ENCODE measurements at regions not wholly inside any gene's neighbourhood (a gene's known extent, or its start where the extent isn't known, plus 50 kb on each side); places are given as distances from the start of the nearest gene placed in this dataset.
"Not testable (repeated sequence)": the region's sequence is repeated elsewhere in the genome, so short reads cannot be mapped to it uniquely, and the experiment has no call there.

DNA sequence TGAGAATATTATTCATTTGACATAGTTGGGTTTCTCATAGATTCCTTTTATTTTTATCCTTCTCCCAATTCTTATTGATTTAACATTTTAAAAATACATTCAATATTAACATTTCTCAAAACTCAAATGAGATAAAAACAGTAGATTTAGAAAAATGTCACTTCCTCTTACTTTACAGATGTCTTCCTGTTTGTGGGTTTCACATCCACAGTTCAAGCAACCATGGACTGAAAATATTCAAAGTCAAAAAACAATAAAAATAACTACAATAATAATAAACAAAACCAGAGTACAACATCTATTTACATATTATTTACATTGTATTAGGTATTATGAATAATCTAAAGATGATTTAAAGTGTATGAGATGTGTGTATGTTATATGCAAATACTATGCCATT is 111.3 kb upstream of the SLC16A7 start:
- no peak for TF ChIP-seq SUZ12 (IDR thresholded peaks at IDR 0.05; ENCODE audit: extremely low read depth, insufficient read depth, insufficient read length)
- TF ChIP-seq ZNF274 (IDR thresholded peaks at IDR 0.05; ENCODE audit: low read depth, low read length) = no peak
- TF ChIP-seq YY1 (IDR thresholded peaks at IDR 0.05; ENCODE audit: insufficient read depth, insufficient read length) = no peak
- H3K9ac ChIP-seq (ENCODE audit: insufficient read length, low read depth) = no peak overlapping the region
- no peak for DNase-seq (ENCODE audit: low read depth, low spot score)

DNA sequence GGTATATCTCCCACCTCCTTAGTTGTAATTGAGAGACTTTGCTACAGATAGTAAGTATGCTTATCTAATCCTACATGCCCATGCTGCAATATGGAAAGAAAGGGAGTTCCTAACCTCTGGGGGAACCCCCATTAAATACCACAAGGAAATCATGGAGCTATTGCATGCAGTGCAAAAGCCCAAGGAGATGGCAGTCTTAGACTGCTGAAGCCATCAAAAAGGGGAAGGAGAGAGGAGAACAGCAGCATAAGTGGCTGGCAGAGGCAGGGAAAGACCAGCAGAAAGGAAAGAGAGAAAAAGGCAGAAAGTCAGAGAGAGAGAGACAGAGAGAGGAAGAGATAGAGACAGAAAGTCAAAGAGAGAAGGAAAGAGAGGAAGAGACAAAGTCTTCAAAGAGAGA is 121.6 kb upstream of the SLC16A7 start:
- H3K4me3 ChIP-seq (ENCODE audit: insufficient read length, low read depth); H3K27me3 ChIP-seq (ENCODE audit: insufficient read depth, insufficient read length); H3K36me3 ChIP-seq (ENCODE audit: insufficient read depth, insufficient read length, low read length); H3K4me1 ChIP-seq (ENCODE audit: insufficient read depth, insufficient read length); H3K9me3 ChIP-seq (ENCODE audit: insufficient read depth, low read length); DNase-seq (ENCODE audit: low read depth, low spot score); H3K9ac ChIP-seq (ENCODE audit: insufficient read length, low read depth): not testable (repeated sequence)

More for the DNA sequence above, 111.3 kb upstream of the SLC16A7 start:
- Histone ChIP-seq H3K36me3 (ENCODE audit: insufficient read depth, insufficient read length, low read length) (no peaks in the 10 kb centered on the region), H3K4me1 (ENCODE audit: insufficient read depth, insufficient read length) (no peaks in the 10 kb centered on the region), H3K27me3 (ENCODE audit: insufficient read depth, insufficient read length) (no peaks in the 10 kb centered on the region), H3K4me3 (ENCODE audit: insufficient read length, low read depth) (no peak overlapping the region), H3K9me3 (ENCODE audit: insufficient read depth, low read length) (no peaks in the 10 kb centered on the region)

DNA sequence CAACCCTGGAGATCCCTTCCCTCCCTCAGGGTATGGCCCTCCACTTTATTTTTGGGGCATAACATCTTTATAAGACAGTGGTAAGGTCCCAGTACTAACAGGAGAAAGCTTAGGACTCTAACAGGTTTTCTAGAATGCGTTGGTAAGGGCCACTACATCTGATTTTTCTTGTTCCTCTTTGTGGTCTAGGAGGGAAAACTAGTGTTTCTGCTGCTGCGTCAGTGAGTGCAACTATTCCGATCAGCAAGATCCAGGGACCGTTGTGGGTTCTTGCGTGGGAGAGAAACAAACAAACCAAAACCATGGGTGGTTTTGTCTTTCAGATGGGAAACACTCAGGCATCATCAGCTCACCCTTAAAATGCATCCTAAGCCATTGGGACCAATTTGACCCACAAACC is 123.6 kb upstream of the SLC16A7 start:
- no peak overlapping the region for H3K9ac ChIP-seq (ENCODE audit: insufficient read length, low read depth)
- H3K4me1 ChIP-seq (ENCODE audit: insufficient read depth, insufficient read length) = no peaks in the 10 kb centered on the region
- TF ChIP-seq SUZ12 (IDR thresholded peaks at IDR 0.05; ENCODE audit: extremely low read depth, insufficient read depth, insufficient read length) (no peak), YY1 (IDR thresholded peaks at IDR 0.05; ENCODE audit: insufficient read depth, insufficient read length) (no peak), ZNF274 (IDR thresholded peaks at IDR 0.05; ENCODE audit: low read depth, low read length) (no peak)
- no peaks in the 10 kb centered on the region for H3K36me3 ChIP-seq (ENCODE audit: insufficient read depth, insufficient read length, low read length)
- no peaks in the 10 kb centered on the region; the same call in 1 of the 2 replicates for H3K9me3 ChIP-seq (ENCODE audit: insufficient read depth, low read length)
- no peak overlapping the region for H3K4me3 ChIP-seq (ENCODE audit: insufficient read length, low read depth)
- no peak for DNase-seq (ENCODE audit: low read depth, low spot score)
- H3K27me3 ChIP-seq (ENCODE audit: insufficient read depth, insufficient read length) = no peaks in the 10 kb centered on the region

GRCh38 chr12:59459966-59460660 is 135.7 kb upstream of the SLC16A7 start:
- Histone ChIP-seq H3K36me3 (ENCODE audit: insufficient read depth, insufficient read length, low read length) (no peaks in the 10 kb centered on the region), H3K4me3 (ENCODE audit: insufficient read length, low read depth) (no peak overlapping the region), H3K9me3 (ENCODE audit: insufficient read depth, low read length) (no peaks in the 10 kb centered on the region), H3K4me1 (ENCODE audit: insufficient read depth, insufficient read length) (no peaks in the 10 kb centered on the region), H3K9ac (ENCODE audit: insufficient read length, low read depth) (no peak overlapping the region), H3K27me3 (ENCODE audit: insufficient read depth, insufficient read length) (no peaks in the 10 kb centered on the region)
- TF ChIP-seq YY1 (IDR thresholded peaks at IDR 0.05; ENCODE audit: insufficient read depth, insufficient read length) (no peak), SUZ12 (IDR thresholded peaks at IDR 0.05; ENCODE audit: extremely low read depth, insufficient read depth, insufficient read length) (no peak), ZNF274 (IDR thresholded peaks at IDR 0.05; ENCODE audit: low read depth, low read length) (no peak)
- no peak for DNase-seq (ENCODE audit: low read depth, low spot score)

- DNase-seq (ENCODE audit: low read depth, low spot score) = no peak
- TF ChIP-seq YY1 (IDR thresholded peaks at IDR 0.05; ENCODE audit: insufficient read depth, insufficient read length) (no peak), ZNF274 (IDR thresholded peaks at IDR 0.05; ENCODE audit: low read depth, low read length) (no peak), SUZ12 (IDR thresholded peaks at IDR 0.05; ENCODE audit: extremely low read depth, insufficient read depth, insufficient read length) (no peak)
- Histone ChIP-seq H3K4me1 (ENCODE audit: insufficient read depth, insufficient read length) (no peaks in the 10 kb centered on the region), H3K36me3 (ENCODE audit: insufficient read depth, insufficient read length, low read length) (no peaks in the 10 kb centered on the region), H3K27me3 (ENCODE audit: insufficient read depth, insufficient read length) (no peaks in the 10 kb centered on the region), H3K9ac (ENCODE audit: insufficient read length, low read depth) (no peak overlapping the region), H3K9me3 (ENCODE audit: insufficient read depth, low read length) (no peaks in the 10 kb centered on the region), H3K4me3 (ENCODE audit: insufficient read length, low read depth) (no peak overlapping the region)
These were observed 142.4 kb upstream of the SLC16A7 start for GRCh38 chr12:59453475-59453874.

DNA sequence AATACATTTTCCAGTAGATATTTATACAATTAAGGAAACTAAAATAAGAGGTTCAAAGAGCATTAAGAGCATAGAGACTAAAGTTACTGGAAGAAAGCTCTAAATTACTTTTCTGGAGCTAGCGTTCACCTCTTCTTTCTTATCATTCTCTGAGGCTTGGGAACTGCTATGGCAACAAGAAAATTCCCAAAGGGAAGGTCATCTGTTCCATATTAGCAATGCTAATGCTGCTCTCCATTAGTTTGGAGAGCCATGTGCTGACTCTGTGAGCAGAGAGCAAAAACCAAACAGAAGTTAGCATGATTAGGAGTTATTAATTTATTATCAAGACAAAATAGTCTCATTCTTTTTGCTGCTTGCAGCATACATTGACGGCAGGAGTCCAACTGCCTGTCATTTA is 143.1 kb upstream of the SLC16A7 start:
- TF ChIP-seq SUZ12 (IDR thresholded peaks at IDR 0.05; ENCODE audit: extremely low read depth, insufficient read depth, insufficient read length) (no peak), ZNF274 (IDR thresholded peaks at IDR 0.05; ENCODE audit: low read depth, low read length) (no peak), YY1 (IDR thresholded peaks at IDR 0.05; ENCODE audit: insufficient read depth, insufficient read length) (no peak)
- no peaks in the 10 kb centered on the region for H3K36me3 ChIP-seq (ENCODE audit: insufficient read depth, insufficient read length, low read length)
- H3K9me3 ChIP-seq (ENCODE audit: insufficient read depth, low read length) = no peaks in the 10 kb centered on the region
- H3K4me1 ChIP-seq (ENCODE audit: insufficient read depth, insufficient read length) = no peaks in the 10 kb centered on the region
- H3K9ac ChIP-seq (ENCODE audit: insufficient read length, low read depth) = no peak overlapping the region
- H3K4me3 ChIP-seq (ENCODE audit: insufficient read length, low read depth) = no peak overlapping the region
- no peak for DNase-seq (ENCODE audit: low read depth, low spot score)
- no peaks in the 10 kb centered on the region for H3K27me3 ChIP-seq (ENCODE audit: insufficient read depth, insufficient read length)

GRCh38 chr12:59452259-59452658 is 143.6 kb upstream of the SLC16A7 start:
- TF ChIP-seq YY1 (IDR thresholded peaks at IDR 0.05; ENCODE audit: insufficient read depth, insufficient read length) (no peak), ZNF274 (IDR thresholded peaks at IDR 0.05; ENCODE audit: low read depth, low read length) (no peak), SUZ12 (IDR thresholded peaks at IDR 0.05; ENCODE audit: extremely low read depth, insufficient read depth, insufficient read length) (no peak)
- no peaks in the 10 kb centered on the region for H3K9me3 ChIP-seq (ENCODE audit: insufficient read depth, low read length)
- no peak overlapping the region for H3K4me3 ChIP-seq (ENCODE audit: insufficient read length, low read depth)
- no peak overlapping the region for H3K9ac ChIP-seq (ENCODE audit: insufficient read length, low read depth)
- H3K36me3 ChIP-seq (ENCODE audit: insufficient read depth, insufficient read length, low read length) = no peaks in the 10 kb centered on the region
- H3K4me1 ChIP-seq (ENCODE audit: insufficient read depth, insufficient read length) = no peaks in the 10 kb centered on the region
- no peaks in the 10 kb centered on the region for H3K27me3 ChIP-seq (ENCODE audit: insufficient read depth, insufficient read length)
- DNase-seq (ENCODE audit: low read depth, low spot score) = no peak

Measured in NT2/D1 (cell line).